NCI-H1092 treated with DMSO at 0.1 percent for 48 hours (cell line): ENCODE measurements at regions not wholly inside any gene's neighbourhood (a gene's known extent, or its start where the extent isn't known, plus 50 kb on each side); places are given as distances from the start of the nearest gene placed in this dataset.
A peak's percentile ranks its signal among the peaks of the same experiment; 100 is the strongest.

Experiments
- DNase-seq: peaks from one replicate; lab custom pipeline; 2025; lab: John Stamatoyannopoulos, UW

DNA sequence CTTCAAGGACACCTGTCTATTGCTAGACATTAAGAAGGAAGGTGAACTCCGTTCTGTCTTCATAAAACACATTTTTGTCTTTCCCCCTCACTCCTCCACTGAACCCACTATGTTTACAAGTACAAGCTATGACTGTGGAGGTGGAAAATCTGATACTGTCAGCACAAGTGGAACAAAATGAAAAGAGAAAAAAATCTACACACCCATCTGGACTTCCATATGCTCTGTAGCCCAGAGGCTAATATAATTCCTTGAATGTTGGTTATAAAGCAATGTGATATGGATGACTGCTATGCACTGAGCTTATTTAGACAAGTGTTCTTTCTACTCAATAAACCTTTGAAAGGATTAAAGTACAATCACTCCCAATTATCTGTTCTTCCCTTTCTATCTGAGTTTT is 713.5 kb downstream of the DIAPH3 start:
- peak; percentile 27 for DNase-seq

DNA sequence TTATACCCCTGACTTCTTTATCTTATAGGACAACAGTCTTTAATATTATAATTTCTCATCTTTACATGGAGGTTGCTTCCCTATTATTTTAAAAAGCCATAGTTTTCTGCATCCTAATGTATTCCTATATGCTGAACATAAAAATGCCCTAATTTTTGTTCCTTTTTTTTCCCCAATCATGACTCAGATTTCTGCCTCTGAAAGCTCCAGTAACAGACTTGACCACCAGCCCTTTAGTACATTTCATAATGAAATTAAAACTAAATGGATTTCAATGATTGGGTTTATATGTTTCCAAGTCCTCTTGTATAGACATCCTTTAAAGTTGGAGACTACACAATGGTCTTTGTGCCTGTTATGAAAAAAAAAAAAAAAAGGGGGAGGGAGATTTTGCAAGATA is 712.5 kb downstream of the DIAPH3 start:
- no peak for DNase-seq

DNA sequence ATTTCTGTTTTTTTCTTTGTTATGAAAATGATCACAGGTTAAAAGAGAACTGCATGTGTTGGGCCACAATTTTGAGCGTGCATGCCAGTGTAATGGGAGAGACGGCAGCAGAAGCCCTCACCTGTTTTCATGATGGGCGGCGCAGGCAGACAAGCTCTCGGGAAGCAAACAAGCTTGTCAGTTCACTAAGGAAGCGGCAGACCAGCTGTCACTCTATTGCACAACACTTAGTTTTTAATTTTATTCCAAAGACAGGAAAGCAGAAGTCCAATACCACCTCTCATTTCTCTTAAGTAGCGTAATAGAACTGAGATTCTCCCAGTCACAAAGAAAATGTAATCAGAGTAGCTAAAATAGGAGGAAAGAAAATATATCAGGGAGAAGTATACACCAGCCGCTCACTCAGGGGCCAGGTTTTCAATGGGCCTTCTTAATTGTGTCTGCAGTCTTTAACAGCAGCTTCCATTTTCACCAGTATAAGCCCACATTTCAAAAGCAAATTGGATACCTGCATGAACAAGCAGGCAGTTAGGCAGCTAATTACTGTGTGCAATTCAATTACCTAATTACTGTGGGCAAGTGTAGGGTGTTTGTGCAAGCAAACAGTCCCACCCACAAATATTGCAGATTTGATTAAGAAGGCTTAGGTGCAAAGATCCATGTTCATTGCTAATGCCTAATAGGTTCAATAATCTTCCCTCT is 711.4 kb downstream of the DIAPH3 start:
- DNase-seq = peak; percentile 80

DNA sequence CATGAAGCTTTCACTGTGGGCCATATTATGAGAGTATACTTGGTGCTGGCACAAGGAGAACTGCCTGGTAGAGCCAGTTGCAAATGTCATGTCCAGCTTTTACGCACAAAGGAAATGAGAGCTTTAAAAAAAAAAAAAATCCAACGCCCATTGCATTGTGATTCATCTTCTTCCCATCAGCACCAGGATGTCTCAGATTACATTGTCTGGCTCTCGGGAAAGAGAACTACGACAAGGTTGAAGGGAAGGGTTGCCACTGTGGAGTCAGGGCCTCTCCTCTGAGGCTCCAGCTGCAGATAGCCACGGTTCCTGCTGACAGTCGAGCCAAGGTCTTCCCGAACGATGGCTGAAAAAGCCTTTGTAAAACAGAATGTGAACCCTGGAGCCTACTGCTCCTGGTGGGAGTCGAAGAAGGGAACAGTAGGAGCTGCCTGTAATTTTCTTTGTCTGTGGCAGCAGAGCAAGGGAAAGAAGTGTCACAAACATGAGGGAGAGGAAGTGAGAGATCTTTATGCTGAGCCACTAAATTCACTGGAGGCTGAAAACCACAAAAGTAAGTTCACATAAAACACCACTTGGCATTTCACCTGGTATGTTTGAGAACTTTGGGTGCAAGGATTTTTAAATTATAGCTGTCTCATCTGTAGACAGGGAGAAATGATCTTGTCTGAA is 704.7 kb downstream of the DIAPH3 start:
- no peak for DNase-seq

DNA sequence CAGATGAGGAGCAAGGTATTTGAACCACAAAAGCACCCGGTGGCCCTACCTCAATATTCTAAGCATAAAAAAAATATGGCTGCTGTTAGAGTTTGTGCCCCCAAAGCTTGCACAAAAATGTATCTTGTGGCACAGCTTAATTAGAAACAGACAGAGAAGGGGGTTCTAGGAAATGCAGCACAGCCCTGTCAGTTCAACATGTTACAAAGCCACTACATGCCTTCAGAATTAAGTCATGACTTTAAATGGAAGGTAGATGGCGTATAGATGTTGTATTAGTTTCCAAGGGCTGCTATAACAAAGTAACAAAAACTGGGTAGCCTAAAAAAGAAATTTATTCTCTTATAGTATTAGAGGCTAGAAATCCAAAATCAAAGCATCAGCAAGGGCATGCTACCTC is 703.8 kb downstream of the DIAPH3 start:
- no peak for DNase-seq

DNA sequence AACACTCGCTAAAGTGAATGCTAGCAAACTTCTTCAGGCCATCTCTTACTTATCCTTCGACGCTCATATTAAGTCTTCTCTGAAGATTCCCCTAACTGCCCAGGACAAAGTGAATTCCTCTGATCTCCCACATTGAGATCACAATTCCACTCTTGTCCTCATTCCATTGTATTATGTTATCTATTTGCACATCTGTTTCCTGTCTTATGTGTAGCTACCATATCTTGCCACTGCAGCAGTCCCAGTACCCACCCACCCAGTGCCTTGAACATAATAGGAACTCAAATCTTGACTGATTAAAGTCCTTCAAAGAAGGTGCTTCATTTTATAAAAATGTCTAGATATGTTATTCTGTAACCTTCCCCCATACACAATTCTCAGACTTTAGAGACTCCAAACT is 702.3 kb downstream of the DIAPH3 start:
- DNase-seq = no peak

DNA sequence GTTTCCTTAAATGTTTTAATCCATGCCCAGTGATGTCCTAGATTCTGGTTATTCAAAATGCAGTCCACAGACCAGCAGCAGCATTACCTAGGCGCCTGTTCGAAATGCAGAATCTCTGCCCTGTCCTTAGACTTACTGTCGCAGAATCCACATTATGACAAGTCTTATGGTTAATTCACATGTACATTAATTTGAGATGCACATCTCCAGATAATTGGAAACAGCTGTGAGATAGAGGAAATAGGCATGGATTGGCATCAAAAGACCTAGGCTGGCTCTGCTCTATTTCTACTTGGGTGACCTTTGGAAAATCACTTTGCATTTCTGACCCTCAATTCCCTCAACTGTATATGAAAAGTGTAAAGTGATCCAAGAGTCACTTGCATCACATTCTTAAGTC is 700.7 kb downstream of the DIAPH3 start:
- no peak for DNase-seq

DNA sequence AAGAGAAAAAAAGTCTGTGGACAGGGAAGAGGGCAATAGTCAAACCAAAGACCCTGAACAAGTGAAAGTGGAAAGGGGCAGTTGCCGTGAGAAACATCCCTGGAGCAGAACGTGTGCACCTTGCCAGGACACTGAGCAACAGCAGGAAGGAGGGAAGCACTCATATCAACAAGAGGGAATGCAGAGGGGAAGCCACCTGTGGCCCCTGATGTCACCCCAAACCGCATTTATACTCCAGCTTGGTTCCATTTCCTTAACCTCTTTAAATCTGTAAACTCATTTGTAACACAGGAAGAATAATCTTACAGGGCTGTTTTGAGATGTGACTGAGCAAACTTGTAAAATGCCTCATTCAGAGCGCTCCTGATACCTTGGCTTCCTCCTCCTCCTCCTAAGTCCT is 698.8 kb downstream of the DIAPH3 start:
- no peak for DNase-seq

DNA sequence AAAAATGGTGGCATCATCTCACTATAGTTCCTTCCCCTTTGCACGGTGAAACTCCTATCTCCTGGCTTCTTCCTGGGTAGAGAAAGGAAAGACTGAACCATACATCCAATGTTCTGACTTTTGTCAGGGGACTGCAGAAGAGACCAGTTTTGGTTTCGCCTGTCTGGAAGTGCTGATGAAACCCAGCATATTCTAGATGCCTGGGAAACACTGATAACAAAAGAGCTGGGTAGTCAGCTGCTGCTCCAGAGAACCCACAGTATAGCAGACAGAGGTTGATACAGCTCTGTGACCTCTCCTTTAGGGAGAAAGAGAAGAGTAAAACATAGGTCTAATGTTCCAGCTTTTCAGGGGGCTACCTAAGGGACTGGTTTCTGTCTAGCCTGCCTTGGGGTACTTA is 695.3 kb downstream of the DIAPH3 start:
- no peak for DNase-seq

DNA sequence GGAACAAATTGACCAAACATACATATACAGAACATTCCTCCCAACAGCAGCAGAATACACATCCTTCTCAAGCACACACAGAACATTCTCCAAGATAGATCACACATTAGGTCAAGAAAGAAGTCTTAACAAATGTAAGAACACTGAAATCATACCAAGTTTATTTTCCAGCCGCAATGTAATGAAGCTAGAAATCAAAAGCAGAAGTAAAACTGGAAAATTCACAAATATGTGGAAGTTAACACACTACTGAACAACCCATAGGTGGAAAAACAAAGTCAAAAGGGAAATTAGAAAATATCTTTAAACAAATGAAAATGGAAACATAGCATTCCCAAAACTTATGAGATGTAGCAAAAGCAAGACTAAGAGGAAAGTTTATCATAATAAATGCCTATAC is 692.6 kb downstream of the DIAPH3 start:
- no peak for DNase-seq

DNA sequence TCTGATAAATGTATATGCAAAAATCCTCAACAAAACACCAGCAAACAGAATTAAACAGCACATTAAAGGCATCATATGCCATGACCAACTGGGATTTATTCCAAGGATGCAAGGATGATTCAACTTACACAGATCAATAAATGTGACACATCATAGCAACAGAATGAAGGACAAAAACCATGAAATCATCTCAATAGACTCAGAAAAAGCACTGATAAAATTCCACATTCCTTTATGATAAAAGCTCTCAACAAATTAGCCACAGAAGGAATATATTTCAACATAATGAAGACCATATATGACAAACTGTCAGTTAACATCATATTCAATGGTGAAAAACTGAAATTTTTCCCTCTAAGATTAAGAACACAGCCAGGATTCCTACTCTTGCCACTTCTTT is 691.6 kb downstream of the DIAPH3 start:
- no peak for DNase-seq

DNA sequence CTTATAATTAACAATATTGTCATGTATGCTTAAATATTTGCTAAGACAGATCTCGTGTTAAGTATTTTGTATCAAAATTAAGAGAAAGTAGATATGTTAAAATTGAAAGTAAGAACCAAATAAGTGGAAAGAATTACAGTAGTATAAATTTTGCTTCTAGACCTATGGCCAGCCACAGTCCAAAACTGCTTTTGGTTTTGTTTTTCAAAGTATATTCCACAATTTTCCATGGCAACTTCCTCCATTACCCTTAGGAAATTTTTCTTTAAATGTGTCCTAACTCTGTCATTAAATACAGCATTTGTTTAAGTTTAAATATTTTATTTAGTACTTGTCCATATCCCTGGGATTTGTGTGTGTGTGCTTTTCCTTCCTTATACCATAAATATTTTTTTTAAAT is 689.0 kb downstream of the DIAPH3 start:
- no peak for DNase-seq

DNA sequence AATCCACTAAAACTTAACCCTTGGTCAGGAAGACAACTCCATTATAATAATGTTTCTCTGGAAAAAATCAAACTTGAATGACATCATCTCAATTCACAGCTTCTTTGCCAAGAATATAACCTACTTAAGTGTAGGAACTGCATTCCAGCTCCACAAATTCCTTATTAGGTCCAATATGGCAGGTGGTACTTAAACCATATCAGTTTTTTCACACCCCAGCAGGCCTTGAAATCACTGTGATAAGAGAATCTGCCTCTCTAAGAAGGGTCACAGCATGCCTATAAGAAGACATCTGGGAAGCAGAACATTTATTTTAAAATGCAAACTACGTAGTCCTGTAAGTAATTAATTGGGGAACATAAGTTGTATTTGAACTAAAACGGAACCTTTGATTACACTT is 687.8 kb downstream of the DIAPH3 start:
- no peak for DNase-seq

DNA sequence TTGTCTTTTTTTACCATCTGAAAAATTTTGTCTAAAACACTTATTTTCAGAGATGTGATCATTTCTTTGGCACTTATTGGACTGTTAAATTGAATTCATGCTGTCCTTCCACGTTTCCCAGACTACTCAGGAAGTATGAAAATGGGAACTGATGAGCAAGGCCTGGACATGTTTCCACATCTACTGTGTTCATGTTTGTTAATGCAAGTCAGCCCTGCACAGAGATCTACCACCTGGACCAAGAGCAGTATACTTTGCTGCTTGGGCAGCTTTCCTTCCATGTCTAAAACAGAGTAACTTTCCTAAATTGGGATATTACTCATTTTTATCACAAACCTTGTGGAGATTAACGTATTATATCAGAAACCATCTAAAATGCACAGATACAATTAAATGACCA is 687.4 kb downstream of the DIAPH3 start:
- DNase-seq = no peak

DNA sequence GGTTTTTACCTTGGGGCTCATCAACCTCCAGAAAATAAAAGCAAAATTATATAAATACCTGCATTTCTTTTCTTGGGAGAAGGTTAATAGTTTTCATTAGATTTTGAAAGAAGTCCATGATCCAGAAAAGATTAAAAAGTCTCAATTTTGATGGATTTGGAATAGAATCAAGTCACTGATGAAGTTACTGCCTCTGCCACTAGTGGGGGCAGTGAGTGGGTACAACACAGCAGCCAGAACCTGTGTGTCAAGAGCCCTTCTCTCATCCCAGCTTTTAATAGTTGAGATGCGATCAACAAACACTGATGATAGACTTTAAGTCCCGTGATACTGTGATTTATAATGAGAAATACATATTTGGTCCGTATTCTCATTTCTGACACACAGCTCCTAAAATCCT is 686.7 kb downstream of the DIAPH3 start:
- no peak for DNase-seq

DNA sequence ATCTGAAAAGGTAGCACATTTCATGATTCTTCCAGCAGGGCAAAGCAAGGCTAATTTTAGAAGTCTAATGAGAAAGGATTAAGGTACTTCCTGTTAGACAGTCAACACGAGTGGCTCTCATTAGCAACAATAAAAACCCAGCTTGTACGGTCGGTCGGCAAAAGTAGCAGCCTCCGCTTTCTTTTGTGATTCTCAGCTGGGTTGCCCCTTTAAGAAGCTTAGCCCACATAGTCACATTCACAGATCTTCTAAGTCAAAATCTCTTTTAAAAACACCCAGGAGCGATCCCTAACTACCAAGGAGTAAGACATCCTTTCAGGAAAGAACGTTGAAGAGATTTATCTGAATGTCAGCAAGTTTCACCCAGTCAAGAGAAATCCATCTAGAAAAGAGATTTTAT is 684.8 kb downstream of the DIAPH3 start:
- DNase-seq = no peak

DNA sequence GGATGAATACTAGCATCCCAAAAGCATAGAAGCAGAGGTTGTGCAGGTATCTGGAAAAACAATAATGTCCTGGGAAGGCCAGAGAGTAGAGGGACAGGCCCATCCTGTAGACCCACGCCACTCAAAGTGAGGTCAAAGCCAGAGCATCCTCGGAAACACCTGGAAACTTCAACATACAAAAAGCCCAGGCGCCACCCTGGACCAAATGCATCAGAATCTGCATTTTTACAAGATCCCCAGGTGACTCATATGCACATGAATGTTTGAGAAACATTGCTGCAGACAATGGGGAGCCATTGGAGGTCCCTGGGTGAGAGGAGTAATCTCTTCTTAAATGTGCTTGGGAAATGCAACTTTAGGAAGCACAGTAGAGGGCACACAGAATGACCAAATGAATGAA is 684.1 kb downstream of the DIAPH3 start:
- no peak for DNase-seq

DNA sequence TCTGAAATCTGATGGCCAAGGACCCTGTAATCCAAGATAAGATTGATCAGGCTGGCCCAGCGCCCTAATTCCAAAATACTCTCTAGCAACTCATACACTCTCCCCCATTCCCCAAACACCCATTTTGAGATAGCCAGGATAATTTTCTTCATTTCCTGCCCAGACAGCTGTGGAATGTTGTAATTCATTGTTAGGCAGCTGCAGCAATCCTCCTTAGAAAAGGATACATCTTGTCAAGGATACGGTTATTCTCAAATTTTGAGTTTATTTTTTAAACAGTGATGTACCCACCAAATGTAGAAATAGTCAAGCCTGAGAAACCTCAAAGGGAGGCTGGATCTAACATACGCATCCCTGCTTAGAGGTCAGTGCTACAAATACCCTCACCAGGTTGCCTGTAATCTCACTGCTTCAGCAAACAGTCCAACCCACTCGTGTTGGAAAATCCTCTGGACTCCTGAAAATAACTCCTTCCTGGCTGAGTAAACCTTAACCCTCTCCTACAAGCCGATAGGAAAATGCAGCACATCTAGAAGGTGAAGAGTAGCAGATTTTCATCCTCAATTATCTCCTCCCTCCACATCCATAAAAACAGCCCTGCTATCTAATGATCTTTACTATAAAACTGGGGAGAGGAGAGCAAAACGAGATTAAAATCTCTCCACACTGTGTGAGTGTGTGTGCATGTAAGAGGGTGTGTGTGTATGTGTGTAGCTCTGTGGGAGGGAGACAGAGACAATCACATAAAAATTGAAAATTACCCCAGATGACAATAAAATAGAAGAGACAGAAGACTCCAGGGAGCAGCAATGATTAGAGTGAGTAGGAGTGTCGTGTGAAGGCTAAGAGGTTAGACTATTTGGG is 683.1 kb downstream of the DIAPH3 start:
- no peak for DNase-seq

DNA sequence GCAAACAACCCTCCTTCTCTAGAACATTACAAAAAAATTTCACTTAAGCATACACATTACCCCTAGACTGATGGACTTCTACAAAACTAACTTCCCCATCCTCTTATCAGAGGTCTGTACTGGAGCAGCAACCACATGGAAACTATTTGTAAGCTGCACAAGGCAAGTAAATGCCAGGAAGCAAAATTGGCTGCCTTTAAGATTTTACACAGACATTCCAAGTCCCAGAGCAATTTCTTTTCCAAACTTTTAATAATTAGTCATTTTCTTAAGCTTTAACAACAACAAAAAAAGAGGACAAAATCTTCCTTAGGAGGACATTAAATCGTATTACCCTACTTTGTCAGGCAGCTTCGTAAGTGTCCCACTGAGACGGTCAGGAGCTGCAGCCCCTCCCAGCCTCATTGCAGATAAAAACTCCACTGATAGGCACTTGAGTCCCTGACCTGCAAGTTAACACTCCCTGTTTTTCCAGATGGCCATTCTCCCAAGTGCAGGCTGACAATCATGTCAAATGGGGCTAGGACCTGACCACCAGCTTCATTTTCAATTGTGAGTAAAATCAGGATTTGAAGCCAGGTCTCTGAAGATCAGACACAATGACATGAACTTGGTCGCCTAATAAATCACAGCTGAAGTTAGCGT is 680.1 kb downstream of the DIAPH3 start:
- no peak for DNase-seq

DNA sequence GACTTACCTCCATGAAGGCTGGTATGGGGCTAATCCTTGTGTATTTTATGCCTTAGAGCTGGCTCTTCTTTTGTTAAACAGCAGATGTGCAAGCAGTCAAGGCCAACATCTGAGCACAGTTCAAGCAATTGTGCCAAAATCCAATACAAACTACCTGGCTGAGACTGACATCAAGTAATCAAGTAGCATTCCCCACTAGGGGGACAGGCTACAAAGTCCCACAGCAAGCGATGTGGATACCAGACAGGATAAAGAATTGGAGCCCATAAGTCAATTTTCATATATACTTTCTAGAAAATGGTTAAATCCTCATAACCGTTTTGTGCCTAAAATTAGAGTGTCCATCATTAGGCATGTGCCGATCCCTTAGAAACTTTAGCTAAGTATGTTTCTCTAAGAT is 675.8 kb downstream of the DIAPH3 start:
- DNase-seq = no peak

DNA sequence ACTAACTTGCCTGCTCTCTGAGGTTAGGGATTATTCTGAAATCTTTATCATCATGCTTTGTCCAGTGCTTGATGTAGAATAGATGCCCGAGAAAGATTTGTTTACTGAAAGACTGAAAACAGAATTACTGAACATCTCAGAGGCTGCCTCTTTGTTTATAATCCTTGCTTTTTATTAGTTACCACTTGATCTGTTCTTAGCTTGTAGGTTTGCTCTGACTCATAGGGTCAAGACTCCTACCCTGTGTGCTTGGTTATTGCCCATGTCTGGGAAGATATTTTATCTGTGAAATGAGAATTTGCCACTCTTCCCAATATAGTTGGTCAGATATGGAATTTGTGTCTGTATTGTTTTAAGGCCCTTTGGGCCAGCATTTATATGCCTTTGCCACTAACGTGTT is 675.3 kb downstream of the DIAPH3 start:
- no peak for DNase-seq

DNA sequence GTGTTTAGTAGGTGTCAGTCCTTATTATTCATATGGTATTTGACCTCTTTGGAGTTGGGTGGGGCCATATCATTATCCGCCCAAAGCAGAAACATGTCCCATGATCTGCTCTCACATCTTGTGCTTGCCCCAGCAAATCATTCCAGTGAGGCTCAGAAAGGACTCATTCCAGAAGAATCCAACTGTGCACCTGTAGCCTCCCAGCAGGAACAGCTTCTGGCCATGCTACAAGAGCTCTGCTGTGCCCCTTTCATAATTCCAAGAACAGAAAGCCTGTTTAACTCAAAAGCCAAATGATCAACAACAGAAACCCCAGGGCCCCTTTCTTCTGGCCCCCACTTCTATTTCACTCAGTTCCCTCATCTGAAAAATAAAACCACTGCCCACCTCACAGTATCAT is 673.1 kb downstream of the DIAPH3 start:
- DNase-seq = no peak
